ENCODE measurements at regions not wholly inside any gene's neighbourhood (a gene's known extent, or its start where the extent isn't known, plus 50 kb on each side); places are given as distances from the start of the nearest gene placed in this dataset.

GRCh38 chr13:104584481-104584880 lies 1518.3 kb upstream of the SLC10A2 start:
- TF ChIP-seq CTCF (IDR thresholded peaks at IDR 0.05; ENCODE audit: borderline replicate concordance, extremely low read depth, low read length, poor library complexity, severe bottlenecking) (no peak), EZH2 (IDR thresholded peaks at IDR 0.05; ENCODE audit: borderline replicate concordance, low read depth, low read length, severe bottlenecking) (no peak)
